ENCODE measurements at regions not wholly inside any gene's neighbourhood (a gene's known extent, or its start where the extent isn't known, plus 50 kb on each side); places are given as distances from the start of the nearest gene placed in this dataset.

DNA sequence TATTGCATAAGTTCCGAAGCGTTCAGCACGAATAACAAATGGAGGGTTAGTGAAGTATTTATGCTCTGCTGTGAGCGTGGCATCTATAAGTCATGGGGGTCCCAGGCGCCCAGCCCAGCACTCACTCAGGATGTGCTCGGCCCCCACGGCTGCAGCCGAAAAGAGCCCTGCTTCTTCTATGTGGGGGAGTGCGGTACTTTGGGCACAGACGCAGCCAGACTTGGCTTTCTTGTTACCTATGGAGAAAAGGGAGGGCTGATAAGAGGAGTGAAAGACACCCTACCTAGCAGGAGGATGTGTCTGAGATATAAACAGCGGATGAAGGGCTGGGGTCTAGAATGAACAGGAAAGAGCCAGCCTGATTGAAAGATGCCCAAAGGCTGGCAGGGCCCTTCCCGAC is 51.4 kb downstream of the MRPL36 start:
- no peak overlapping the region for H3K27ac Mint-ChIP-seq
- ATAC-seq: no peak
- no peak overlapping the region for H3K4me3 Mint-ChIP-seq

DNA sequence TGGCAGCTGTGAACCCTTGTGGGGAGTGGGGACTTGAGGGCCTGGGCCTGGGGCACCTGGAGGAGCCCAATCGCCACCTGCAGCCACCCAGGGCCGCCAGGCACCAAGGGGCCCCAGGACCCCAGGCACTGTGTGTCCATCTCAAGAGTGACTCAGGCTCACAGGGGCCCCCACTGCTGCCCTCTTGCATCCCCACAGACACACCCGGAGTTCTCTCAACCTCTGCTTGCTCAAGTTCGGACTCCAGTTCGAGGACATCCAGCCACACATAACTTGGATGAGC is 51.9 kb downstream of the MRPL36 start:
- H3K27me3 Mint-ChIP-seq: peaks cover 53% of the 10 kb centered on the region
- no peaks in the 10 kb centered on the region for H3K9me3 Mint-ChIP-seq
- no peak for ATAC-seq
- no peak overlapping the region for H3K27ac Mint-ChIP-seq
- H3K4me1 Mint-ChIP-seq: no peaks in the 10 kb centered on the region
- H3K36me3 Mint-ChIP-seq: no peaks in the 10 kb centered on the region
- no peak overlapping the region for H3K4me3 Mint-ChIP-seq

More for the DNA sequence above, 51.4 kb downstream of the MRPL36 start:
- Mint-ChIP-seq H3K4me1 (no peaks in the 10 kb centered on the region), H3K27me3 (peaks cover 58% of the 10 kb centered on the region), H3K9me3 (no peaks in the 10 kb centered on the region), H3K36me3 (no peaks in the 10 kb centered on the region)

DNA sequence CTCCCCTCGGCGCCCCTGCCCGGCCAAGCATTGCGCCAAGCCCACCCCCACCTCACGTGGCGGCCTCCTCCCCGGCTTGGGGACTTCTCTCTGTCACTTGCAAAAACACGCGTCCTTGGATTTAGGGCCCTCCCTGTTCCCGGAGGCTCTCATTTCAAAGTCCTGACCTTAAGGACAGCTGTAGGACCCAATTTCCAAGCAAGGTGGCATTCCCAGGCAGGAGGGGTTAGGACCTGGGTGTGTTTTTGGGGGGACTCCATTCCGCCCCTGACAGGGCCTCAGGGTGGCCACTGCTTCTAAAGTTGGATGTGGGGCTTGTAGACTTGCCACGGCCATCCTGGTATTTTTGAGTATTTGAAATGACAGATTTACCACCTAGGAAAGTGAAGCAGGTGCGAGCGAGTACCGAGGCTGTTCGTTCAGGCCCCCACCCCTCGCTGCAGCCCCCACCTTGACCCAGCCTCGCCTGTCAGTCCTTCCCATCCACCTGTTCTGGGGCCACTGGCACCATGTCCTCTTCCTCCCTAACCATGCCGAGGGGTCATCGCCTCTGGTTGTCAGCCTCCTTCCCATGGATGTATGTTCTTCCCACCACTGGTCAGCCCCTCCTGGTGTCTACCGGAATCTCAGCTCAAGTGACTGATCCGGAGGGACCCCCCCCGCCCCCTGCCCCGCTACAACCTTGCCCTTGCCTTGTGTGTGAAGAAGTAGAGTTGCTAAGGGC is 52.4 kb downstream of the MRPL36 start:
- Mint-ChIP-seq H3K27ac (no peak overlapping the region), H3K4me1 (no peaks in the 10 kb centered on the region), H3K4me3 (no peak overlapping the region), H3K9me3 (peaks cover 1% of the 10 kb centered on the region), H3K36me3 (peaks cover 2% of the 10 kb centered on the region), H3K27me3 (peaks cover 48% of the 10 kb centered on the region)
- no peak for ATAC-seq

DNA sequence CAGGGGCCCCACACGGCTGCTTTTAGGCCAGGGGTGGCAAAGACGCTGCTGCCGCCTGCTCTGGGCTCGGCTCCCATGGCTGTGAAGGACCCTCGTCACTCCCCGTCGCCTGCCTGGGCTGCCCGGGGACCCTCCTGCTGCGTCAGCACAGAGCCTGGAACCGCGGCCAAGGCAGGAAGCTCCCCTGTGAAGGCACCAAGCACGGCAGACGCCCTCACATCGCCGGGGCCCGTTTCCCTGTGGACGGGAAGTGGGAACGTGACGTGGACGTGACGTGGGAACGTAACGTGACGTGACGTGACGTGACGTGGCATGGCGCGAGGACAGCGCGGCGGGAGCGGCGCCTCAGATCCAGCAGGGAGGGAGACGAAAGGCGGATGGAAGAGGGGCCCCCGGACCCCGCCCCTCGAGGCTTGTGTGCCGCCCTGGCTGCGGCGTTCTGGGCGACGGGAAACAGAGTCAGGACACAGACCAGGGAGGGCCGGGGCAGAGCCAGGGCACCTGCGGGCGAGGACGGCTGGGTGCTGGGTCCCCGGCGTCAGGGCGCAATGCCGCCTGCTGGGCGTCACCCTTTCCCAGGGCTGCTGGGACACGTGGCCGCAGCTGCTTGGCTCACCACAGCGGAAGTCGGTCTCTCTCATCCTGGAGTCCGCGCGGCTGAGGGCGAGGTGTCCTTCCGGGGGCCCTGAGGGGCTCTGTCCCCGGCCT is 53.1 kb downstream of the MRPL36 start:
- H3K27me3 Mint-ChIP-seq: peaks cover 41% of the 10 kb centered on the region
- no peak overlapping the region for H3K27ac Mint-ChIP-seq
- no peak overlapping the region for H3K4me3 Mint-ChIP-seq
- no peaks in the 10 kb centered on the region for H3K4me1 Mint-ChIP-seq
- no peak for ATAC-seq
- H3K36me3 Mint-ChIP-seq: peaks cover 5% of the 10 kb centered on the region
- peaks cover 4% of the 10 kb centered on the region for H3K9me3 Mint-ChIP-seq

DNA sequence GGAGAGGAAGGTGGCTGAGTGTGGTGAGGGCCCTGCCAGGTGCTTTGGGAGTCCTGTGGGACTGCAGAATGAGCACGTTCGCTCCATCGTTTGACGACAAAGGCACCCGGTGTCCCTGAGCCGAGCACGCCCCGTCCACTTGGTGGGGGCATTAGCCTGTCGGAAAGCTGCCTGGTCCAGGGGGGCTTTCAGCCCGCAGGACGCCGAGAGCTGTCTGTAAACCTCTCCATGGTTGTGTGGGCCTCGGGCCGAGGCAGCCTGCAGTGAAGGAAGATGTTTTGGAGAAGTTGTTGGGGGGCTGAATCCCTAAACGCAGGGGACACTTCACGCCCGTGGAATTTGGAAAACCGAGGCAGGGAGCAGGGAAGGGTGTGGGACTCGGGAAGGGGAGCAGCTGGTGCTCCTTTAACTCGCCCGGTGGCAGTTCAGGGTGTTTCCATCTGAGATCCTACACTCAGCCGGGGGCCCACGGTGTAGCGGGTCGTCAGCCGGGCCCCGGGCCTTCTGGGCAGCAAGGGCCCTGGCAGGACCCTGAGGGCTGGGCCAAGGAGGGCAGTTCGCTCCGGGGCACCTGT is 53.8 kb downstream of the MRPL36 start:
- Mint-ChIP-seq H3K4me3 (no peak overlapping the region), H3K9me3 (peaks cover 8% of the 10 kb centered on the region), H3K4me1 (no peaks in the 10 kb centered on the region), H3K36me3 (peaks cover 9% of the 10 kb centered on the region), H3K27ac (no peak overlapping the region), H3K27me3 (peaks cover 41% of the 10 kb centered on the region)
- no peak for ATAC-seq

DNA sequence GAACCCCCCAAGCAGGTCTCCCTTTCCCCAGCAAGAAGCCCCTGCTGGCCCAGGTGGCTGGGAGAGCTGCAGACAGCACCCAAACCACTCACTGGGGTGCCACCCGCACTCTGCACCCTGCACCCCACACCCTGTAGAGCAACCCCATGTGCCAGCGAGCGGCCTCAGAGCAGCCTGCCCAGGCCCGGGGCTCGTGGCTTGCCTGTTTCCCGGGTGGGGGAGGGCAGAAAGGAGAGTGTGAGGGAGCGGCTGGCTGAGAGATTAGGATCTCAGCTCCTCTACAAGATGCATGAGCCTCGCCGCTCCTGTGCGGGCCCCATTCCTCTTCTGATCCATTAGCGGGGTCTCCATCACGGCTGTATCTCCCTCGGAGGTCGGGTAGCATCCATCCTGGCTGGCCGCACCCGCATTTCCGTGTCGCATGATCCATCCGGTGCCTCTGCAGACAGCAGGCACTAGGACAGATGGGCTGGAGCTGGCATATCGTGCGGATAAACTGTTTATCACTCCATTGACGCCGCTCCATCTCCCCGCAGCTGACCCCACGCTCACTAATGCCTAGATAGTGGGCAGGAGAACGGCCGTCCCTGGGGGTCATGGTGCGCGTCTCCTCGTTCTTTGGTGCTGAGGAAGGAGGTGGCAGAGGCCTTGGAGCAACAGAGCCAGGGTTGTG is 54.4 kb downstream of the MRPL36 start:
- peaks cover 45% of the 10 kb centered on the region for H3K27me3 Mint-ChIP-seq
- H3K27ac Mint-ChIP-seq: no peak overlapping the region
- H3K9me3 Mint-ChIP-seq: peaks cover 12% of the 10 kb centered on the region
- peaks cover 13% of the 10 kb centered on the region for H3K36me3 Mint-ChIP-seq
- H3K4me1 Mint-ChIP-seq: no peaks in the 10 kb centered on the region
- no peak for ATAC-seq
- H3K4me3 Mint-ChIP-seq: no peak overlapping the region

DNA sequence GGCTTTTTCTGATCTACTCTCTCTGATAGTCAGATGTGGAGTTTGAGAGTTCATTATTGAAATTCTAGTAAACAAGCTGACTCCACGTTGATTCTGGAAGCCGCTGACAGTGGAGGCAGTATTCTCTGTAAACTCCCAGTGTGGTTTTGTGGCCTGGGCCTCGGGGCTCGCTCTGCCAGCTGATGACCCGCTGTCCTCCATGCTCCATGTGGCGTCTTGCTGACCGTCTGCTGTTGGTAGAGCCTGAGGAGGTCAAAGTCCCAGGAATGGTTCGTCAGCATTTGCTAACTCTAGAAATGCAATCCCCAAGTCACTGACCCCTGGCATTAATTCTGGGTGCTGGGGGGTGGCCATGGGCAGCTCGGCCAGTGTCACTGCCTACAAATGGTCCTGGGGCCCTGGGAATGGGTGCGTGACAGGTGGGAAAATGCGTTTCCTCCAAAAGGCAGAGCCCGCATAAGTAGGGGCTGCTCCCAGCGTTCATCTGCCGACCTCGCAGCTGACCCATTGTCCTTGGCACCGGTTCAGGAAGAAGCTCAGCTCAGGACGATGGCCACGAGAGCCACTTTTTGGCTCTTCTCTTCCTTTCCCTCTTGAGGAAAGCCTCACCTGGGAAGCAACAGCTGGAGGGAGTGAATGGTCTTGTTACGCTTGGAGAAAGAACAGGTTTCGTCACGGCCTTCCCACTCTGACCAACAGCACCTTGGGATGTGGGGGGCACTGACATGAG is 55.1 kb downstream of the MRPL36 start:
- ATAC-seq: no peak
- Mint-ChIP-seq H3K9me3 (peaks cover 17% of the 10 kb centered on the region), H3K27me3 (peaks cover 52% of the 10 kb centered on the region), H3K4me1 (no peaks in the 10 kb centered on the region), H3K36me3 (peaks cover 13% of the 10 kb centered on the region), H3K4me3 (no peak overlapping the region), H3K27ac (no peak overlapping the region)

DNA sequence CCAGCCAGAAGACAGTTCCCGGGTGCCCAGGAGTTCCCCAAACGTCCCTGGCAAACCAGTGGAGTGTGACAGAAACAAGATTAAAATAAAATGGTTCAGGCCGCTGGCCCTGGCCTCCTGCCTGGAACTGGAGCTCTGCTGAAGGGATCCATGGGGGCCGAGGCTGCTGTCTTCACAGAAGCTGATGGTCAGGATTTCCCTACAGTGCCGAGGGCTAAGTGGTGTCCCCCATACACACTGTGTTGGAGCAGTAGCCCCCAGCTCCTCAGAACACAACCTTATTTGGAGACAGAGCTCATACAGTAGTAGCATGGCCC is 55.9 kb downstream of the MRPL36 start:
- Mint-ChIP-seq H3K4me3 (no peak overlapping the region), H3K36me3 (peaks cover 13% of the 10 kb centered on the region), H3K4me1 (no peaks in the 10 kb centered on the region), H3K9me3 (peaks cover 20% of the 10 kb centered on the region), H3K27ac (no peak overlapping the region), H3K27me3 (peaks cover 54% of the 10 kb centered on the region)
- no peak for ATAC-seq

DNA sequence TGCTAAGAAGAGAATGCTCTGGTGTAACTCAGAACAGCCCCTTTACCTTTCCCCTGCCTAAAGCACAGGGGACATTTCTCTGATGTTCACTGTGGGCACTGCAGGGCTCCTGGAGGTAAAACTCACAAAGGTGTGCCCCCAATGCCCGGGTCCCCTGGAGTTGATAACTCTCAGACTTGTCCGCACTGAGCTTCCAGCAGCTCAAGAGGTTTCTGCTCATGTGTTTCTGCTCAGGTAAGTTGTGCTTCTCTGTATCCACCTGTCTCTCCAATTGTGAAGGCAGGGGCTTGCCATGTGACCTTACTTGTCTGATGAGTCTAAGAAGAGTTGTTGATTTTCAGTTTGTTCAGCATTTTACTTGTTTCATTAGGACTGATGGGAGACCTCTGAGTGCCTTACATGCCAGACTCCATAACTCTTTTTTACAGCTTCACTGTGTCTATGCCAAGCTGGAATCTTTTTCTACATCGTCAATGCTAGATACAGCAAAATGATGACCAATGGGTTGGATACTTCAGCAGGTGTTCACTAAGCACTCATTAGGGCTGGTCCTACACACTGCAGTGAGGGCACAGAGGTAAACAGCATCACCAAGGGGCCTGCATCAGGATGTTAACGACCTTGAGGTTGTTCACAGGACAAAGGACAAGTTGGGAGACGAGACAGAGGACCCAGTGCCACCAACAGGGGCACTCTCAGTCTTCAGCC is 56.4 kb downstream of the MRPL36 start:
- no peak overlapping the region for H3K27ac Mint-ChIP-seq
- H3K4me1 Mint-ChIP-seq: no peaks in the 10 kb centered on the region
- peaks cover 54% of the 10 kb centered on the region for H3K27me3 Mint-ChIP-seq
- H3K36me3 Mint-ChIP-seq: peaks cover 13% of the 10 kb centered on the region
- no peak for ATAC-seq
- H3K4me3 Mint-ChIP-seq: no peak overlapping the region
- peaks cover 20% of the 10 kb centered on the region for H3K9me3 Mint-ChIP-seq

DNA sequence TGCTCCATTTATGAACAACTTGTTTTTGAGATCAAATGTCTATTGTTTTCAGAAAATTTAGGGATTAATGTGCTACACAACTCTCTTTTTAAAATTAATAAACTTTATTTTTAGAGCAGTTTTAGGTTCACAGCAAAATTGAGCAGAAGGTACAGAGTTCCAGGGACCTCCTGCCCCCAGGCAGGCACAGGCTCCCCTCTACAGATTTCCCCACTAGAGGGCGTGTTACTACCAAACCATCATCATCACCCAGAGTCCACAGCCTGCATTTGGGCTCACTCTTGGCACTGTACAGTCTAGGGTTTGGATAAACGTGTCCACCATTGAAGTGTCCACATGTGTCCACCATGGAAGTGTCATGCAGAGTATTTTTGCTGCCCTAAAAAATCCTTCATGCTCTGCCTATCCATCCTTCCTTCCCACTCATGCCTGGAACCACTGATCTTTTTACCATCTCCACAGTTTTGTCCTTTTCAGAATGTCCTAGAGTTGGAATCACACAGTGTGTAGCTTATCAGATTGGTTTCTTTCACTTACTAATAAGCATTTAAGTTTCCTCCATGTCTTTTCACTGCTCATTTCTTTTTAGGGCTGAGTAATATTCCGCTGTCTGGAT is 61.7 kb downstream of the MRPL36 start:
- H3K36me3 Mint-ChIP-seq: peaks cover 13% of the 10 kb centered on the region
- H3K4me1 Mint-ChIP-seq: no peaks in the 10 kb centered on the region
- ATAC-seq: no peak
- no peak overlapping the region for H3K27ac Mint-ChIP-seq
- H3K4me3 Mint-ChIP-seq: no peak overlapping the region
- H3K9me3 Mint-ChIP-seq: peaks cover 20% of the 10 kb centered on the region
- H3K27me3 Mint-ChIP-seq: peaks cover 60% of the 10 kb centered on the region

DNA sequence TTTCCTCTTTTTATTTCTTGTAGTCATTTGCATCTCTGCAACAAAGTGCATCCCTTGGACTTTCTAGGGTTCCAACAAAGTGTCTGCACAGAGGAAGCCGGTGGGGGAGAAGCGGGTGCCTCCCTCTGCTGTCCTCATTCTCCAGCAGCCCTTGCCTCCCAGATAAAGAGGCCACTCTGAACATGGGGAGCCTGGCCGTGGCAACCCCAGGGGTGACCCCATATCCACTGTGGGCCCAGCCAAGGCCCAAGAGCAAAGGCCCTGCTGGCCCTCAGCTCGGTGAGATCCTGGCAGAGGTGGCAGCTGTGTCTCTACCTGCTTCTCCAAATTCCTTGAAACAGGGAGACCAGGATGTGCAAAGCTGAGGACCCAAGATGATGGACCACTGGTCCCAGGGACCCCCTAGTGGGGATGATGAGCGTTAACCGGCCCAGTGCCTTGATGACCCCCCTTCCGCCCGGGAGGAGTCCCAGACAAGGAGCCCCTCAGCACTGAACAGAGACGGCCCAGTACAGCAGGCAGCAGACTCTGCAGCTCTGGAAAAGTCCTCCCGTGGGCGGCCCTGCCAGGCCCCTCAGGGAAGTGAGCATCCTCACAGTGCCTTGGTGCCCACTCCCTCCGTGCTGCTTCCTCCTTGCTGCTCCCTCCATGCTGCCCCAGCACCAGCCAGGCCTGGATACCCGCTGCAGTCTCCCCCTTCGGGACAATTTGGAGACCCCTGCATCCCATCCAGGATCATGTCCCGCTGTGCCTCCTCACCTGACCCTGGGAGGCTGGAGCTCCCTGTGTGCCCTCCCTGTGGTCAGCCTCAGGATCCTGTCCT is 62.5 kb downstream of the MRPL36 start:
- Mint-ChIP-seq H3K27me3 (peaks cover 68% of the 10 kb centered on the region), H3K27ac (no peak overlapping the region), H3K4me3 (no peak overlapping the region)

DNA sequence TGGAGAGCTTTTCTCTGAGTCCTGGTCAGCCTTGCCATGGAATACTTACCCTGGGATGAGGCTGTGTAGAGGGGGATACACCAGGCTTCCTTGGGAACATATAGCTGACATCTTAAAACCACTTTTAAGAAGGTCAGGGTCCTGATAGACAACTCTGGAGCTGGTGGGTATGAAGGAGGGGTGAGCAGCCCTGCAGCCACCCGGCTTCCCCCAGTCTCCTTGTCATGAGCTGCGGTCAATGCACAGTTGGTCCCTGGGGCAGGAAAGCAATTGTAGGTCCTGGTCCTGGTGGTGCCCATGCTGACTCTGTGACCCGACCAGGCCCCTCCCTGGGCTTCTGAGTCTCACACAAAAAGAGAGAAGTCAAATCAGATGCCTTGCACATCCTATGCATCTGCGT is 63.6 kb downstream of the MRPL36 start:
- no peak for ATAC-seq
- H3K36me3 Mint-ChIP-seq: peaks cover 6% of the 10 kb centered on the region
- no peak overlapping the region for H3K4me3 Mint-ChIP-seq
- H3K9me3 Mint-ChIP-seq: peaks cover 14% of the 10 kb centered on the region
- no peaks in the 10 kb centered on the region for H3K4me1 Mint-ChIP-seq
- peaks cover 72% of the 10 kb centered on the region for H3K27me3 Mint-ChIP-seq
- H3K27ac Mint-ChIP-seq: no peak overlapping the region

More for the DNA sequence above, 62.5 kb downstream of the MRPL36 start:
- no peak for ATAC-seq
- H3K36me3 Mint-ChIP-seq: peaks cover 10% of the 10 kb centered on the region
- peaks cover 18% of the 10 kb centered on the region for H3K9me3 Mint-ChIP-seq
- H3K4me1 Mint-ChIP-seq: no peaks in the 10 kb centered on the region

DNA sequence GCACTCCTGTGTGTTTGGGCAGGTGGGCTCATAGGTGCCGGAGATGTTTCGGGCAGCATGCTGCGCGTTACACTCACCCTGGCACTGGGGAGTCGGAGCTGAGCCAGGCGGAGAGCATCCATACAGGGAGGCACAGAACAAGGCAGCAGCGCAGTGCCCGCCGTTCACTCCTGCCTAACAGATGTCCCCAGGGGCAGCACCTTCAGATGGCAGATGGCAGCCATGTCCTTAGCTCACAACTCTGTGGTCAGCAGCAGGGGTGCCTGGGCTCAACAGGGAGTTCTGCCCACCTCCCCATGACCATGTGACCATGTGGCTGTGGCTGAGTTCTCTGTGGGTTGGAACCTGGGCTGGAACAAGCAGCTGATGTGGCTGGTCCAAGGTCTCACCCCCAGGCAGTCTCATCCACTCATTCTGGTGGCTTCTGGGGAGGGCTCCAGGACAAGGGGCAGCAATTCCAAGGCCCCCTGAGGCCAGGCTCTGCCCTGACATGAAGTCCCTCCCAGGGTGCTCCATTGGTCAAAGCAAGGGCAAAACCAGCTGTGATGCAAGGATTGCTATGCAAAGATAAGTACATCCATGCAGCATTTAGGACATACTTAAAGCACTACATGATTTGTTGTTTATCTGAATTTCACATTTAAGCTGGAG is 64.2 kb downstream of the MRPL36 start:
- H3K27me3 Mint-ChIP-seq: peaks cover 72% of the 10 kb centered on the region
- ATAC-seq: no peak
- peaks cover 8% of the 10 kb centered on the region for H3K9me3 Mint-ChIP-seq
- no peaks in the 10 kb centered on the region for H3K36me3 Mint-ChIP-seq
- H3K4me3 Mint-ChIP-seq: no peak overlapping the region
- no peaks in the 10 kb centered on the region for H3K4me1 Mint-ChIP-seq
- H3K27ac Mint-ChIP-seq: no peak overlapping the region

Measured in stimulated activated memory B cell treated with anti-CD40 and anti-IgM and Interleukin-4, amounts not matched to agents 10 μg/mL and 1 μg/mL and 100 μg/mL, for 72 hours (primary cell).